ENCODE measurements at regions not wholly inside any gene's neighbourhood (a gene's known extent, or its start where the extent isn't known, plus 50 kb on each side); places are given as distances from the start of the nearest gene placed in this dataset.
"Not testable (repeated sequence)": the region's sequence is repeated elsewhere in the genome, so short reads cannot be mapped to it uniquely, and the experiment has no call there.

GRCh38 chr1:166305371-166305770 lies 138.6 kb upstream of the FAM78B start:
- DNase-seq (ENCODE audit: low read depth in 2 of 2) = no peak

- no peak for DNase-seq (ENCODE audit: low read depth in 2 of 2)
These were observed 140.7 kb upstream of the FAM78B start for GRCh38 chr1:166307261-166308188.

GRCh38 chr1:166316306-166316705 lies 149.5 kb upstream of the FAM78B start:
- not testable (repeated sequence) for DNase-seq (ENCODE audit: low read depth in 2 of 2)

- no peak for DNase-seq (ENCODE audit: low read depth in 2 of 2)
These were observed 155.7 kb upstream of the FAM78B start for GRCh38 chr1:166322470-166322869.

- no peak for DNase-seq (ENCODE audit: low read depth in 2 of 2)
These were observed 161.1 kb upstream of the FAM78B start for GRCh38 chr1:166327886-166328285.

GRCh38 chr1:166328956-166329355 lies 162.2 kb upstream of the FAM78B start:
- no peak for DNase-seq (ENCODE audit: low read depth in 2 of 2)

GRCh38 chr1:166330096-166330495 lies 163.3 kb upstream of the FAM78B start:
- no peak for DNase-seq (ENCODE audit: low read depth in 2 of 2)

GRCh38 chr1:166338105-166338504 lies 171.3 kb upstream of the FAM78B start:
- DNase-seq (ENCODE audit: low read depth in 2 of 2) = no peak

- DNase-seq (ENCODE audit: low read depth in 2 of 2) = no peak
These were observed 173.9 kb upstream of the FAM78B start for GRCh38 chr1:166340709-166341108.

GRCh38 chr1:166343276-166343675 lies 176.5 kb upstream of the FAM78B start:
- DNase-seq (ENCODE audit: low read depth in 2 of 2) = no peak

GRCh38 chr1:166350490-166350889 lies 183.7 kb upstream of the FAM78B start:
- no peak for DNase-seq (ENCODE audit: low read depth in 2 of 2)

- DNase-seq (ENCODE audit: low read depth in 2 of 2) = no peak
These were observed 184.9 kb upstream of the FAM78B start for GRCh38 chr1:166351676-166352075.

GRCh38 chr1:166353213-166353612 lies 186.4 kb upstream of the FAM78B start:
- DNase-seq (ENCODE audit: low read depth in 2 of 2) = no peak

GRCh38 chr1:166354406-166354805 lies 187.6 kb upstream of the FAM78B start:
- no peak for DNase-seq (ENCODE audit: low read depth in 2 of 2)

- no peak for DNase-seq (ENCODE audit: low read depth in 2 of 2)
These were observed 198.3 kb upstream of the FAM78B start for GRCh38 chr1:166365081-166365480.

- no peak for DNase-seq (ENCODE audit: low read depth in 2 of 2)
These were observed 201.2 kb upstream of the FAM78B start for GRCh38 chr1:166368030-166368429.

GRCh38 chr1:166377896-166378295 lies 211.1 kb upstream of the FAM78B start:
- DNase-seq (ENCODE audit: low read depth in 2 of 2) = no peak

- no peak for DNase-seq (ENCODE audit: low read depth in 2 of 2)
These were observed 212.0 kb upstream of the FAM78B start for GRCh38 chr1:166378805-166379204.

- no peak for DNase-seq (ENCODE audit: low read depth in 2 of 2)
These were observed 212.6 kb upstream of the FAM78B start for GRCh38 chr1:166379447-166379846.

- no peak for DNase-seq (ENCODE audit: low read depth in 2 of 2)
These were observed 216.3 kb upstream of the FAM78B start for GRCh38 chr1:166383137-166383536.

GRCh38 chr1:166383635-166384346 lies 217.0 kb upstream of the FAM78B start:
- no peak for DNase-seq (ENCODE audit: low read depth in 2 of 2)

GRCh38 chr1:166384948-166385347 lies 218.1 kb upstream of the FAM78B start:
- DNase-seq (ENCODE audit: low read depth in 2 of 2) = no peak
